Thoracic aorta (tissue), 2 donors: ENCODE measurements at regions not wholly inside any gene's neighbourhood (a gene's known extent, or its start where the extent isn't known, plus 50 kb on each side); places are given as distances from the start of the nearest gene placed in this dataset.

Experiments
- ATAC-seq: fragments of 150-250 bp; one replicate; pipeline ENCODE4 v1.8.0; 2017; ENCODE audit warnings: low read depth; ENCODE audit not compliant: insufficient number of reproducible peaks, low FRiP score
- DNase-seq: peaks from one replicate; pipeline ENCODE4 v3.0.0-alpha.2; 2020; ENCODE audit warnings: low spot score
- H3K27ac ChIP-seq, 2 donors: fragments of 200-600 bp; sonication (generic); 1 replicate in 1 of 2; 2 replicates in 1 of 2; pipeline ENCODE4 v1.5.1; 2016; ENCODE audit warnings: mild to moderate bottlenecking in 2 of 2, moderate library complexity in 2 of 2
- H3K27me3 ChIP-seq: fragments of 200-600 bp; sonication (generic); replicated peaks from 2 replicates; pipeline ENCODE4 v1.6.0; 2016; ENCODE audit warnings: mild to moderate bottlenecking; ENCODE audit not compliant: insufficient read depth
- H3K36me3 ChIP-seq: fragments of 200-600 bp; sonication (generic); one replicate; pipeline ENCODE4 v1.5.1; 2016
- H3K4me1 ChIP-seq, 2 donors: fragments of 200-600 bp; sonication (generic); 1 replicate in 1 of 2; 2 replicates in 1 of 2; pipeline versions ENCODE4 v1.5.1 to v1.6.0; 2016; ENCODE audit warnings: low read depth in 2 of 2, mild to moderate bottlenecking in 1 of 2; ENCODE audit not compliant: control insufficient read depth in 1 of 2
- H3K4me3 ChIP-seq: fragments of 200-600 bp; sonication (generic); 2 replicates; pipeline ENCODE4 v1.5.1; 2016; ENCODE audit warnings: mild to moderate bottlenecking
- H3K9me3 ChIP-seq: fragments of 200-600 bp; sonication (generic); 2 replicates; pipeline ENCODE4 v1.5.1; 2016
- CTCF ChIP-seq: fragments of 200-600 bp; sonication (generic); IDR thresholded peaks from one replicate; pipeline ENCODE4 v1.5.1; 2019; ENCODE audit warnings: antibody characterized with exemption

GRCh38 chr4:10273030-10273429 is 156.4 kb upstream of the WDR1 start:
- Histone ChIP-seq H3K27ac (no peak overlapping the region), H3K9me3 (no peaks in the 10 kb centered on the region), H3K36me3 (no peaks in the 10 kb centered on the region), H3K27me3 (no peaks in the 10 kb centered on the region), H3K4me1 (no peaks in the 10 kb centered on the region), H3K4me3 (no peak overlapping the region)
- ATAC-seq (no peak), DNase-seq (no peak)
- no peak for TF ChIP-seq CTCF

GRCh38 chr4:10272511-10272910 is 155.9 kb upstream of the WDR1 start:
- no peak for TF ChIP-seq CTCF
- H3K4me3 ChIP-seq, result no peak overlapping the region
- no peaks in the 10 kb centered on the region for H3K4me1 ChIP-seq
- DNase-seq, result no peak
- no peaks in the 10 kb centered on the region for H3K9me3 ChIP-seq
- ATAC-seq, result no peak
- no peak overlapping the region for H3K27ac ChIP-seq
- H3K27me3 ChIP-seq, result no peaks in the 10 kb centered on the region
- no peaks in the 10 kb centered on the region for H3K36me3 ChIP-seq

- H3K27ac ChIP-seq, result no peak overlapping the region
- DNase-seq, result no peak
- no peak overlapping the region for H3K4me3 ChIP-seq
- no peaks in the 10 kb centered on the region for H3K9me3 ChIP-seq
- no peaks in the 10 kb centered on the region for H3K36me3 ChIP-seq
- no peaks in the 10 kb centered on the region for H3K4me1 ChIP-seq
- ATAC-seq, result no peak
- H3K27me3 ChIP-seq, result no peaks in the 10 kb centered on the region
- no peak for TF ChIP-seq CTCF
These were observed 150.5 kb upstream of the WDR1 start for GRCh38 chr4:10267066-10267465.

GRCh38 chr4:10260777-10261176 is 144.2 kb upstream of the WDR1 start:
- ATAC-seq, result no peak
- no peaks in the 10 kb centered on the region for H3K4me1 ChIP-seq
- H3K27me3 ChIP-seq, result no peaks in the 10 kb centered on the region
- TF ChIP-seq CTCF, result no peak
- H3K36me3 ChIP-seq, result no peaks in the 10 kb centered on the region
- H3K9me3 ChIP-seq, result no peaks in the 10 kb centered on the region
- no peak for DNase-seq
- no peak overlapping the region for H3K27ac ChIP-seq
- H3K4me3 ChIP-seq, result no peak overlapping the region

- no peaks in the 10 kb centered on the region for H3K9me3 ChIP-seq
- ATAC-seq, result no peak
These were observed 143.4 kb upstream of the WDR1 start for GRCh38 chr4:10259976-10260375.

More at GRCh38 chr4:10259976-10260375, 143.4 kb upstream of the WDR1 start:
- Histone ChIP-seq H3K27ac (no peak overlapping the region), H3K4me3 (no peak overlapping the region), H3K36me3 (no peaks in the 10 kb centered on the region), H3K4me1 (no peaks in the 10 kb centered on the region), H3K27me3 (no peaks in the 10 kb centered on the region)
- DNase-seq, result no peak
- no peak for TF ChIP-seq CTCF
